CD4-positive, alpha-beta T cell treated with Interleukin-17A for 1 hour (primary cell): ENCODE measurements at regions not wholly inside any gene's neighbourhood (a gene's known extent, or its start where the extent isn't known, plus 50 kb on each side); places are given as distances from the start of the nearest gene placed in this dataset.

Experiments
- DNase-seq: peaks from one replicate; pipeline ENCODE4 v3.0.0-alpha.2; 2020

GRCh38 chr9:107620236-107620635 is 130.7 kb upstream of the KLF4 start:
- no peak for DNase-seq

- no peak for DNase-seq
Observed at GRCh38 chr9:107615321-107615720, 125.8 kb upstream of the KLF4 start.

GRCh38 chr9:107614765-107615164 is 125.2 kb upstream of the KLF4 start:
- no peak for DNase-seq

- no peak for DNase-seq
Observed at GRCh38 chr9:107613321-107613720, 123.8 kb upstream of the KLF4 start.

GRCh38 chr9:107612136-107612535 is 122.6 kb upstream of the KLF4 start:
- DNase-seq: peak; percentile 10

- DNase-seq: no peak
Observed at GRCh38 chr9:107609547-107609946, 120.0 kb upstream of the KLF4 start.

- DNase-seq: no peak
Observed at GRCh38 chr9:107606149-107606790, 116.7 kb upstream of the KLF4 start.

- no peak for DNase-seq
Observed at GRCh38 chr9:107605041-107605440, 115.5 kb upstream of the KLF4 start.

- no peak for DNase-seq
Observed at GRCh38 chr9:107603281-107603680, 113.7 kb upstream of the KLF4 start.

- no peak for DNase-seq
Observed at GRCh38 chr9:107600060-107600573, 110.5 kb upstream of the KLF4 start.

GRCh38 chr9:107597743-107598217 is 108.2 kb upstream of the KLF4 start:
- no peak for DNase-seq

- no peak for DNase-seq
Observed at GRCh38 chr9:107594908-107595530, 105.5 kb upstream of the KLF4 start.

- DNase-seq: no peak
Observed at GRCh38 chr9:107593224-107593870, 103.8 kb upstream of the KLF4 start.

- no peak for DNase-seq
Observed at GRCh38 chr9:107592424-107592823, 102.9 kb upstream of the KLF4 start.

- no peak for DNase-seq
Observed at GRCh38 chr9:107591781-107592180, 102.2 kb upstream of the KLF4 start.

GRCh38 chr9:107588393-107588792 is 98.8 kb upstream of the KLF4 start:
- DNase-seq: no peak

- no peak for DNase-seq
Observed at GRCh38 chr9:107587191-107587963, 97.8 kb upstream of the KLF4 start.

GRCh38 chr9:107586493-107586892 is 96.9 kb upstream of the KLF4 start:
- DNase-seq: no peak

GRCh38 chr9:107585465-107585864 is 95.9 kb upstream of the KLF4 start:
- no peak for DNase-seq

GRCh38 chr9:107584944-107585343 is 95.4 kb upstream of the KLF4 start:
- no peak for DNase-seq

- DNase-seq: no peak
Observed at GRCh38 chr9:107584186-107584585, 94.6 kb upstream of the KLF4 start.

GRCh38 chr9:107577140-107577776 is 87.7 kb upstream of the KLF4 start:
- DNase-seq: no peak

- DNase-seq: no peak
Observed at GRCh38 chr9:107571148-107571547, 81.6 kb upstream of the KLF4 start.
